ENCODE measurements at regions not wholly inside any gene's neighbourhood (a gene's known extent, or its start where the extent isn't known, plus 50 kb on each side); places are given as distances from the start of the nearest gene placed in this dataset.

DNA sequence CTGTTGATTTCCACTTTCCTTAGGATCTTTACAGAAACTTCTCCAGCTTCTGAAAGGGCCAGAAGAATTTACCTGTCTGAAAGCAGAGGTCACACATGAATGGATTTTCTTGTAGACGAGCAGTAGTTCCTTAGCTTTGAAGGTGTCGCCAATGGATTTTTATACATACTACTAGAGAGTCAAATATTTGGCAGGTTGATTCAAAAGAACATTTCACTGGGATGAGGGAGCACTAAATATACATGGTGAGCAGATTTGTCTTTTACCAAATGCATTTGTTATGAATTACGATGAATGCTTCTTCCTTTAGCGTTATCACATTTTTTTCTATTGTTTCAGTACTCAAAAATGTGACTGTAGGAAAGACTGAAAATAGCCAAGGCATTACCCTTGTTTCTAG is 162.3 kb downstream of the PAX1 start:
- no peak for TF ChIP-seq POLR2AphosphoS5 (IDR thresholded peaks at IDR 0.05; ENCODE audit: low read depth, low read length)
- TF ChIP-seq POLR2A (IDR thresholded peaks at IDR 0.05; ENCODE audit: low read depth, low read length), result no peak
